HUES48 (cell line): ENCODE measurements at regions not wholly inside any gene's neighbourhood (a gene's known extent, or its start where the extent isn't known, plus 50 kb on each side); places are given as distances from the start of the nearest gene placed in this dataset.

Experiments used
- H3K27ac ChIP-seq: one replicate; pipeline ENCODE4 v1.7.0; 2013; ENCODE audit warnings: low read depth, low read length, inconsistent platforms
- H3K27me3 ChIP-seq: 2 replicates; pipeline ENCODE4 v1.6.1; 2013; ENCODE audit warnings: mild to moderate bottlenecking, low read length; ENCODE audit not compliant: control insufficient read depth, insufficient read depth
- H3K36me3 ChIP-seq: 2 replicates; pipeline ENCODE4 v1.6.1; 2013; ENCODE audit warnings: low read length; ENCODE audit not compliant: control insufficient read depth, insufficient read depth
- H3K4me1 ChIP-seq: 2 replicates; pipeline ENCODE4 v1.6.1; 2013; ENCODE audit warnings: mild to moderate bottlenecking, low read length; ENCODE audit not compliant: control insufficient read depth, insufficient read depth
- H3K4me3 ChIP-seq: 2 replicates; pipeline ENCODE4 v1.5.1; 2013; ENCODE audit warnings: mild to moderate bottlenecking, low read depth, low read length
- H3K9ac ChIP-seq: 2 replicates; pipeline ENCODE4 v1.6.1; 2013; ENCODE audit warnings: mild to moderate bottlenecking, low read depth, low read length, moderate library complexity
- H3K9me3 ChIP-seq: 2 replicates; pipeline ENCODE4 v1.6.1; 2013; ENCODE audit warnings: low read length; ENCODE audit not compliant: control insufficient read depth, insufficient read depth

DNA sequence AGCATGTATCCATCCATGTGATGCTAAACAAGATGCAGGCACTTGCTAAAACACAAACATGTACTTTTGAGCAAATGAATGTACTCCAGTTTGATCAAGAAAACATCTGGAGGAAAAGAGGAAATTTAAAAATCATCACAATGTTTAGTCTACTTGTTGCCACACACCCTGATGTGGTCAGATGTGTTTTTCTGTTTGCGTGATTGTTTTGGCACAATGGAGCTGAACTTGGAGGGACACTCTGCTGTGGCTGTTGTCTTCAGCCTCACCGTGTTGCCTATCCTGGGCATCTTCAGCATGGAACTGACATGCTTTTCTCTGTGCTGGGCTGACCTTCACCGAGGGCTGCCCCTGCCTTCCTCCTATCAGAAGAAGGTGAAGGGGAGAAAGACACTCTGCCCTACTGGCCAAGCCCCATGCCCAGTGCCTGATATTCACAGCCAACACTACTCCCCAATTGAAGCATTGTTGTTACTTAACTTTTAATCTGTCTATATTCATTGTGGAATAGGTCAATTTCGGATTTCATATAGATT, 268.3 kb upstream of the IGFBP3 start:
- no peaks in the 10 kb centered on the region for H3K36me3 ChIP-seq
- no peak overlapping the region for H3K9ac ChIP-seq
- H3K4me3 ChIP-seq: no peak overlapping the region
- H3K9me3 ChIP-seq: no peaks in the 10 kb centered on the region
- H3K4me1 ChIP-seq: no peaks in the 10 kb centered on the region
- no peaks in the 10 kb centered on the region for H3K27me3 ChIP-seq
- H3K27ac ChIP-seq: no peak overlapping the region

DNA sequence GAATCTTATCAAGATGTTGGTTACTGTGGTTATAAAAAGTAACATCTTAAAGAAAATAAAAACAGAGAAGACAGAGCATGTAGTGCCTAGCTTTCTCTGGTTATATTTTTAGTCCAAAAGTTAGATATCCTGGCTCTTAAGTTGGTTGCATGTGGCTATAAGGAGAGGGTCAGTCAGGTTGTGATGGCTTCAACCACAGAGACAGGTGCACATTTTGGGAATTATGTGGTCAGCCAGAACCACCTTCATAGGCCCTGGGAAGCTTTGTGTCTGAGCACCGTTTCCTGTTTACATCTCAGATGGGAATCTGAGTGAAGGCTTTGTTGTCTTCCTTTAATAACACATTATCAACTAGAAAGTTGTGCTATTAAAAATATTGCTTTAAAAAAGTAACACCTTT, 265.1 kb upstream of the IGFBP3 start:
- Histone ChIP-seq H3K4me3 (no peak overlapping the region), H3K4me1 (no peaks in the 10 kb centered on the region), H3K9ac (no peak overlapping the region), H3K9me3 (no peaks in the 10 kb centered on the region), H3K27ac (no peak overlapping the region), H3K27me3 (no peaks in the 10 kb centered on the region), H3K36me3 (no peaks in the 10 kb centered on the region)

DNA sequence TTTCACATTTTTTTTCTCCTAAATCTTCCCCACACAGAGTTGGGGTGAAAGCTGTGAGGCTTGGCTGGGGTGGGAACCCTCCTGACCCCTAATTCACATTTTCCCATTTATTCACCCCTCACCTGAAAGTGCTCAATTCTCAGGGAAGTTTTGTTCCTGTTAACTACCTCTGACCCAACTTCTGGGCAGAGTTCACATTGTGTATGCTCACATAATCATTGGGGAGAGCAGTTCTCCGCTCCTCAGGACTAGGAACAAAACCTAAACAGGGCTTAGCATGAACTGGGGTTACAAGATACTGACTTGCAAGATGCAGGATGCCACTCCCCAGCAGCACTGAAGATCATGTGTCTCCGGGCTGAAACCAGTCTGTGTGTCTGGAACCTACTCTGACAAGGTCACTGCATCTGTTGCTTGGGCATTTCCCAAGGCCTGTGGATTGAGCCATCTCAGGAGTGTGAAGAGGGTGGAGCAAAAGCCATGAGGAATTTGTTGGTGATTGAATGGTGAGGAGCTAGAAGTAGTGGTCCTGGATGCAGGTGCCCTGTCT, 258.1 kb upstream of the IGFBP3 start:
- Histone ChIP-seq H3K9ac (no peak overlapping the region), H3K4me3 (no peak overlapping the region), H3K4me1 (no peaks in the 10 kb centered on the region), H3K27ac (no peak overlapping the region), H3K27me3 (no peaks in the 10 kb centered on the region), H3K36me3 (no peaks in the 10 kb centered on the region), H3K9me3 (no peaks in the 10 kb centered on the region)

DNA sequence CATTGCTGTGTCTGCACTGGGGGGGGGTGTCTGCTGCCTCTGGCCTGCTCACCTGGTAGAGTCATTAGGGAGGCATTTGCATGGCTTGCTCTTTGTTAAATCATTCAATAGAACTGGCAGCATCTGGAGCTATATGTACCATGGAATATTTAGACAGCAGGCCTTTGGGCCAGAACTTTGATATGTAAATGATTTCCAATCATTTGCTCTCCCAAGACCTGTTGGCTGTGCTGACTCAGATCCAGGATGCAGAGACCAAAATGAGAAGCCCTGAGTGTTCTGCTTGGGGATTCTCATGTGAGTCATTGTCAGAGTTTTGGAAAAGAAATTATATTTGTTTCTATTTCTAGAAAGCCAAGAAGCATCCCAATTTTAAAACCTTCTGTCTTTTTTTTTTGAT, 257.6 kb upstream of the IGFBP3 start:
- Histone ChIP-seq H3K4me1 (no peaks in the 10 kb centered on the region), H3K4me3 (no peak overlapping the region), H3K9me3 (no peaks in the 10 kb centered on the region), H3K27me3 (no peaks in the 10 kb centered on the region), H3K27ac (no peak overlapping the region), H3K36me3 (no peaks in the 10 kb centered on the region), H3K9ac (no peak overlapping the region)

DNA sequence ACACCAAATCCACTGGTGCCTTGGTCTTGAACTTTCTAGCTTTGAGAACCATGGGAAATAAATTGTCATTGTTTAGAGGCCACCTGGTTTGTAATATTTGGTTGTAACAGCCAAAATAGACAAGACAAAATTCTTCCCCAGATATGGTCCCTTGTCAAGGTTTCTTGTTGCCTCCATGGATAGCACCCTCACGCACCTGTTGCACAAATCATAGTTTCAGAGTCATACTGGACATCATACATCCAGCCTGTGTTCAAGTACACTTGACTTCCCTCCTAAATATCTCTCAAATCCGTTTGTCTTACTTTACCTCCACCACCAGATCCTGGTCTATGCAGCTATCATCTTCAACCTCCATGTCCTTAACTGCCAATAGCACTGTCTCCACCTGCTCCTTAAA, 256.7 kb upstream of the IGFBP3 start:
- Histone ChIP-seq H3K36me3 (no peaks in the 10 kb centered on the region), H3K27ac (no peak overlapping the region), H3K9ac (no peak overlapping the region), H3K9me3 (no peaks in the 10 kb centered on the region), H3K4me3 (no peak overlapping the region), H3K27me3 (no peaks in the 10 kb centered on the region), H3K4me1 (no peaks in the 10 kb centered on the region)

DNA sequence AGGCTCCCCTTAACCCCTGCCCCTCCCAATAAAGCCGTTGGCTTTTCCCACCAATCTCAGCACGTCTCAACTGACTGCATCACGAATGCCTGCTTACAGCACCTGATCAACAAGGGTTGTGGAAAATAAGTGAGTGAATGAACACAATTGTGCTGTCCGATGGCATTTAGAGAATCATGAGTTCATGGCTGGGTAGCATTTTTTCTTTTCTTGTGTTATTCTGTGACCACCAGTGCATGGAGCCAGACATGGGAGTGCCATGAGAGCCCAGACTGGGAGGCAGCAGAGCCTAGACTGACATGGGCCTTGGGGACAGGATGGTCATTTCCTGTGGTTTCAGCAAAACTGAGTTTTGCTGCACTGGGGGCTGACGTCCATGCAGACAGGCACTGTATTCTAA, 254.1 kb upstream of the IGFBP3 start:
- no peaks in the 10 kb centered on the region for H3K27me3 ChIP-seq
- H3K27ac ChIP-seq: no peak overlapping the region
- no peak overlapping the region for H3K4me3 ChIP-seq

DNA sequence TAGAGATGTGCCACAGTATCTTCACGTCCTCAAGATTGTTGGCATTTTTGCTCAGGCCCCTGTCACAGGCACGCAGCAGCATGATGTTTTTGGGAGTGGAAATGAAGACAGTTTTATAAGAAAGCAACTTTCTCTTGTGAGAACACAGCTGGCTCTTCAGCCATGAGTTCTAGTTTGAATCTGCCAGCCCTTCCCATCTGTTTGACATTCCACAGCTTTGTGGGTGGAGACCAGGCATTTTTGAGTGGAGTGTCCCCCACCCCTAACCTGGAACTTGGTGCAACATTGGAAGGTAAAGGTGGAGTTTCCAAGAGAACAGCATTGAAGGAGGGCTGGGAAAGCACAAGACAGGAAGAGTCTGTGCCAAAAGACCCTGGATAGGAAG, 253.1 kb upstream of the IGFBP3 start:
- no peak overlapping the region for H3K4me3 ChIP-seq
- H3K27ac ChIP-seq: no peak overlapping the region
- H3K9me3 ChIP-seq: no peaks in the 10 kb centered on the region
- H3K4me1 ChIP-seq: no peaks in the 10 kb centered on the region
- H3K27me3 ChIP-seq: no peaks in the 10 kb centered on the region
- H3K36me3 ChIP-seq: no peaks in the 10 kb centered on the region
- no peak overlapping the region for H3K9ac ChIP-seq

More for the DNA sequence above, 254.1 kb upstream of the IGFBP3 start:
- Histone ChIP-seq H3K9ac (no peak overlapping the region), H3K4me1 (no peaks in the 10 kb centered on the region), H3K36me3 (no peaks in the 10 kb centered on the region), H3K9me3 (no peaks in the 10 kb centered on the region)

DNA sequence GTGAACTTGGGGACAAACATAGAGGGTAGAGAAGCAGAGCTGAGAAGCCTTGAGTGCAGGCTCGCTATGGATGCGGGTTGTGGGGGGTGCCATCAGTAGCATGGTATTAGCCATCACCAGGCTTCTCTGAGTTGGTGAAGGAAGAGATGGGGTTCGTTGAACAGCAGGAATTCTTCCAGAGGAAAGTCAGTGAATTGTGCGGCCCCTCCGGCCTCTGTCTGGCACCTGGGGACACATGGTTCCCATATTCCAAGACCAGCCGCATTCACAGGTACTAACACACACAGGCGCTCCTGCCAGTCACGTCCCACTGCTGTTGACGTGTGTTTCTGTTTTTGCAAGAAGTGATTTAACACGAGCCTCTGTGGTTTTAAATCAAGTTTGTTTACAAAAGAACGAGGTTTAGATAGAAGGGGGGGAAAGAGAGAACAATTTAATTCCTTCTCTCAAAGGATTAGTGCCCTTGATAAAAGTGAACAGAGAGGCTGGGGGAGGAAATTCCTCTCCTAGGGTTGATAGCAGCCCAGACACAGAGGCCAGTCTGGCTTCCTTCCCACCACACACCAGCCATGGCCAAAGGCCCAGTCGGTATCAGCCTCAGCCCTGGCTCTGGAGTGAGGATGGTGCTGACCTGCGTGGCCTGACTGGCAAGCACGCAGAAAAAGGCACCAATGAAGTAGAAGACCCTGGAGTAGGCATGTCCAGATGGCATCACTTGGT, 252.6 kb upstream of the IGFBP3 start:
- no peaks in the 10 kb centered on the region for H3K9me3 ChIP-seq
- H3K4me1 ChIP-seq: no peaks in the 10 kb centered on the region
- H3K9ac ChIP-seq: no peak overlapping the region
- no peaks in the 10 kb centered on the region for H3K36me3 ChIP-seq
- no peak overlapping the region for H3K4me3 ChIP-seq
- H3K27ac ChIP-seq: no peak overlapping the region
- no peaks in the 10 kb centered on the region for H3K27me3 ChIP-seq

DNA sequence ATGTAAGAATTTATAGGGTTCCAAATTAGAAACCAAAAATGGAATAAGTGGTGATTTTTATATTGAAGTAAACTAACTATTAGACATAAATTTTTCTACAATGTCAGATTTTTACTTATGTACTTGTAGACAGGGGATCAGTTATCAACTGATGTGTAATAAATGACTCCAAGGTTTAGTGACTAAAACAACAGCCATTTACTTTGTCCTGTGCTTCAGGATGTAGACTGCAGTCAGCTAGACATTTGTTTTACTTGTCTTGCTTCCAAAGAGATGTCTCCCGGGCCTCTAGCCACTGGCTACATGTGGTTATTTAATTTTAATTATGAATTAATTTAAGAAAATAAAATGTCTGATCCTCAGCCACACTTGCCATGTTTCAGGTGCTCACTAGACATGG, 249.7 kb upstream of the IGFBP3 start:
- Histone ChIP-seq H3K4me1 (no peaks in the 10 kb centered on the region), H3K27ac (no peak overlapping the region), H3K4me3 (no peak overlapping the region), H3K36me3 (no peaks in the 10 kb centered on the region), H3K9ac (no peak overlapping the region), H3K27me3 (no peaks in the 10 kb centered on the region), H3K9me3 (no peaks in the 10 kb centered on the region)

DNA sequence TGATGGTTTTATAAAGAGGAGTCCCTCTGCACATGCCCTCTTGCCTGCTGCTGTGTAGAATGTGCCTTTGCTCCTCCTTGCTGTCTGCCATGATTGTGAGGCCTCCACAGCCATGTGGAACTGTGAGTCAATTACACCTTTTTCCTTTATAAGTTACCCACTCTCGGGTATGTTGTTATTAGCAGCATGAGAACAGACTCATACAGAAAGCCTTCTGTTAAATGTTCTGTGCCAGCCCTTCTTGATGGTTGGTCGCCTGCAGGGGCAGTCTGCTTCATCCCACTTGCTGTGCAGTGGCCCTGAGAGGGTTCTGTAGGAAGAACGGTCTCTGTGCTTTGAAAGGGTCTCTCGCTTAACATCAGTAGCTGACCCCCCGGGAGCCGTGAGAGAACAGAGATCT, 248.9 kb upstream of the IGFBP3 start:
- Histone ChIP-seq H3K9ac (no peak overlapping the region), H3K36me3 (no peaks in the 10 kb centered on the region), H3K9me3 (no peaks in the 10 kb centered on the region), H3K4me3 (no peak overlapping the region), H3K27me3 (no peaks in the 10 kb centered on the region), H3K27ac (no peak overlapping the region), H3K4me1 (no peaks in the 10 kb centered on the region)

DNA sequence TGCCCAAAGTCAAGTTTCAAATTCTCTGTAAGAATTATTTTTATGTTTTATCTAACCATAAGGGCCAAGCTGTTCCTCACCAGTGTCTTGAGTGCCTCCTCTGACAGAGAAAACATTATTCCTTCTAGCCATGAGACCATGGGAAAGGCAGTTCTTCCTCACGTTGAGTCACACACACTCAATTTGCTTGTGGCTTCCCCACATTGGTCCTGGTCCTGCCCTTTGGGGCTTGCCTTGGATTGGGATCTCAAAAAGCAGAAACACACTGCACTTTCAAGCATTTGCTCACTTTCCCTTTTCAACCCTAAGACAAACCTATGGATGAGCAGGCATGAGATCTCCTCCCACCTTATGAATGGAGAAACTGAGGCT, 248.3 kb upstream of the IGFBP3 start:
- Histone ChIP-seq H3K4me1 (no peaks in the 10 kb centered on the region), H3K9ac (no peak overlapping the region)

More for the DNA sequence above, 248.3 kb upstream of the IGFBP3 start:
- Histone ChIP-seq H3K36me3 (no peaks in the 10 kb centered on the region), H3K4me3 (no peak overlapping the region), H3K27ac (no peak overlapping the region), H3K9me3 (no peaks in the 10 kb centered on the region), H3K27me3 (no peaks in the 10 kb centered on the region)
